Endodermal cell (in vitro differentiated cells): ENCODE measurements at regions not wholly inside any gene's neighbourhood (a gene's known extent, or its start where the extent isn't known, plus 50 kb on each side); places are given as distances from the start of the nearest gene placed in this dataset.

ENCODE experiments used
- DNase-seq: peaks from one replicate; pipeline ENCODE4 v3.0.0-alpha.2; 2017
- H3K27ac ChIP-seq: 2 replicates; pipeline ENCODE4 v1.5.1; 2013; ENCODE audit warnings: mild to moderate bottlenecking, low read depth, low read length, moderate library complexity
- H3K27me3 ChIP-seq: 2 replicates; pipeline ENCODE4 v1.6.1; 2013; ENCODE audit warnings: mild to moderate bottlenecking, low read length, moderate library complexity; ENCODE audit not compliant: insufficient read depth, control insufficient read depth, poor library complexity, severe bottlenecking
- H3K36me3 ChIP-seq: 2 replicates; pipeline ENCODE4 v1.7.0; 2013; ENCODE audit warnings: mild to moderate bottlenecking, low read length, moderate library complexity; ENCODE audit not compliant: control insufficient read depth, insufficient read depth
- H3K4me1 ChIP-seq: one replicate; pipeline ENCODE4 v1.7.0; 2013; ENCODE audit warnings: low read length; ENCODE audit not compliant: control insufficient read depth, insufficient read depth
- H3K4me3 ChIP-seq: 2 replicates; pipeline ENCODE4 v1.5.1; 2013; ENCODE audit warnings: mild to moderate bottlenecking, low read length, moderate library complexity
- H3K9ac ChIP-seq: 2 replicates; pipeline ENCODE4 v1.6.1; 2013; ENCODE audit warnings: mild to moderate bottlenecking, low read length, moderate library complexity; ENCODE audit not compliant: poor library complexity, severe bottlenecking; ENCODE audit errors: extremely low read depth
- H3K9me3 ChIP-seq: 2 replicates; pipeline ENCODE4 v1.6.1; 2013; ENCODE audit warnings: mild to moderate bottlenecking, low read length, moderate library complexity; ENCODE audit not compliant: control insufficient read depth
- H3K27ac Mint-ChIP-seq: 2 replicates; pipeline ENCODE4 v1.8.0; 2020; ENCODE audit warnings: mixed read lengths
- H3K27me3 Mint-ChIP-seq: 2 replicates; pipeline ENCODE4 v1.8.0; 2021; ENCODE audit warnings: mild to moderate bottlenecking, mixed read lengths; ENCODE audit not compliant: insufficient read depth
- H3K36me3 Mint-ChIP-seq: 2 replicates; pipeline ENCODE4 v1.8.0; 2020; ENCODE audit warnings: low read depth, mixed read lengths
- H3K4me1 Mint-ChIP-seq: 2 replicates; pipeline ENCODE4 v1.8.0; 2020; ENCODE audit warnings: mixed read lengths
- H3K4me3 Mint-ChIP-seq: 2 replicates; pipeline ENCODE4 v1.8.0; 2020; ENCODE audit warnings: mild to moderate bottlenecking, moderate library complexity, mixed read lengths
- H3K9me3 Mint-ChIP-seq: 2 replicates; pipeline ENCODE4 v1.8.0; 2020; ENCODE audit warnings: mild to moderate bottlenecking, mixed read lengths
- WGBS, 2 experiments: methylation state at CpG; one replicate each; pipeline versions ENCODE4 v1.1.5 to v1.1.7; 2013; ENCODE audit warnings: missing lambda C conversion rate in 2 of 2, mixed read lengths in 1 of 2; ENCODE audit not compliant: insufficient coverage in 1 of 2, insufficient read length in 1 of 2; 5-methylcytosine and 5-hydroxymethylcytosine counted together
- TF ChIP-seq, protein P1 (sequence below): fragments of 200-600 bp; sonication (generic); conservative IDR thresholded peaks from 2 replicates; pipeline ENCODE4 v1.5.0; 2021; ENCODE audit warnings: antibody characterized with exemption, mild to moderate bottlenecking

DNA sequence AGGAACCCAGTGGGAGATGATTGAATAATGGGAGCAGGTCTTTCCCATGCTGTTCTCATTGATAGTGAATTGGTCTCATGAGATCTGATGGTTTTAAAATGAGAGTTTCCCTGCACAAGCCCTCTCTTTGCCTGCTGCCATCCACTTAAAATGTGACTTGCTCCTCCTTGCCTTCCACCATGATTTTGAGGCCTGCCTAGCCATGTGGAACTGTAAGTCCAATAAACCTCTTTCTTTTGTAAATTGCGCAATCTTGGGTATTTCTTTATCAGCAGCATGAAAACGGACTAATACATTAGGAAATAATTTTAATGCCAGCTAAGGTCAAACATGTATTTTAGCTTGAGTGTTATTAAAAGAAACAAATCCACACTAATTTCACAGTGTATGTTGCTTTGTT, 517.6 kb upstream of the ALCAM start:
- H3K27me3 ChIP-seq, result no peaks in the 10 kb centered on the region
- 100% methylated on average over 2 of the region's 2 CpGs; no CpG with 5 or more reads in 1 of the 2 experiments for WGBS, 2 experiments
- no peak overlapping the region for H3K9ac ChIP-seq
- no peaks in the 10 kb centered on the region for H3K4me1 ChIP-seq
- no peaks in the 10 kb centered on the region for H3K36me3 ChIP-seq
- H3K4me3 Mint-ChIP-seq, result no peak overlapping the region
- no peak overlapping the region for H3K27ac ChIP-seq
- H3K27me3 Mint-ChIP-seq, result no peaks in the 10 kb centered on the region
- no peak overlapping the region for H3K4me3 ChIP-seq
- DNase-seq, result no peak
- TF ChIP-seq, protein P1, sequence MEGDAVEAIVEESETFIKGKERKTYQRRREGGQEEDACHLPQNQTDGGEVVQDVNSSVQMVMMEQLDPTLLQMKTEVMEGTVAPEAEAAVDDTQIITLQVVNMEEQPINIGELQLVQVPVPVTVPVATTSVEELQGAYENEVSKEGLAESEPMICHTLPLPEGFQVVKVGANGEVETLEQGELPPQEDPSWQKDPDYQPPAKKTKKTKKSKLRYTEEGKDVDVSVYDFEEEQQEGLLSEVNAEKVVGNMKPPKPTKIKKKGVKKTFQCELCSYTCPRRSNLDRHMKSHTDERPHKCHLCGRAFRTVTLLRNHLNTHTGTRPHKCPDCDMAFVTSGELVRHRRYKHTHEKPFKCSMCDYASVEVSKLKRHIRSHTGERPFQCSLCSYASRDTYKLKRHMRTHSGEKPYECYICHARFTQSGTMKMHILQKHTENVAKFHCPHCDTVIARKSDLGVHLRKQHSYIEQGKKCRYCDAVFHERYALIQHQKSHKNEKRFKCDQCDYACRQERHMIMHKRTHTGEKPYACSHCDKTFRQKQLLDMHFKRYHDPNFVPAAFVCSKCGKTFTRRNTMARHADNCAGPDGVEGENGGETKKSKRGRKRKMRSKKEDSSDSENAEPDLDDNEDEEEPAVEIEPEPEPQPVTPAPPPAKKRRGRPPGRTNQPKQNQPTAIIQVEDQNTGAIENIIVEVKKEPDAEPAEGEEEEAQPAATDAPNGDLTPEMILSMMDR, result no peak
- peaks cover 24% of the 10 kb centered on the region for H3K9me3 ChIP-seq
- peaks cover 10% of the 10 kb centered on the region for H3K36me3 Mint-ChIP-seq
- H3K27ac Mint-ChIP-seq, result no peak overlapping the region
- peaks cover 35% of the 10 kb centered on the region for H3K9me3 Mint-ChIP-seq
- peaks cover 5% of the 10 kb centered on the region for H3K4me1 Mint-ChIP-seq

DNA sequence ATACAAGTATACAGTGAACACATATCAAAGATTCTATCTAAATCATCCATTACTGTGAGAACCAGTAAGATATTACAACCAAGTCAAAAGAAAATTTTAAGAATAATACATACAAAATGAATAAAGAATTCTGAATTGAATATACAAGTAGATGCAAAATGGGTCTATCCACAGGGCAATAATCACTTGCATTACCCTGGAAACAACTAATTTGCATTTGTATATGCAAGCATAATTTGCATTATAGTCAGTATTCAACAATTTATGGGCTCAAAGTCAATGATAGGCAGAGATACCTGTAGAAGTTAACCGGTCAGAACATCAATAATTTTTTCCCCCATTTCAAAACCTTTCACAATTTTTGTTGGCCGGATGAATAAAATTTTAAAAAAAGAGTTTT, 512.2 kb upstream of the ALCAM start:
- Mint-ChIP-seq H3K9me3 (peaks cover 12% of the 10 kb centered on the region), H3K36me3 (no peaks in the 10 kb centered on the region), H3K4me1 (peaks cover 18% of the 10 kb centered on the region), H3K27me3 (no peaks in the 10 kb centered on the region), H3K4me3 (no peak overlapping the region), H3K27ac (no peak overlapping the region)
- Histone ChIP-seq H3K27ac (no peak overlapping the region), H3K36me3 (no peaks in the 10 kb centered on the region), H3K9me3 (no peaks in the 10 kb centered on the region), H3K9ac (no peak overlapping the region), H3K4me3 (no peak overlapping the region), H3K27me3 (no peaks in the 10 kb centered on the region), H3K4me1 (peaks cover 6% of the 10 kb centered on the region)
- TF ChIP-seq, protein P1, result no peak
- DNase-seq, result no peak
- WGBS, 2 experiments, result 36 to 50% methylated on average over 1 of the region's 2 CpGs

DNA sequence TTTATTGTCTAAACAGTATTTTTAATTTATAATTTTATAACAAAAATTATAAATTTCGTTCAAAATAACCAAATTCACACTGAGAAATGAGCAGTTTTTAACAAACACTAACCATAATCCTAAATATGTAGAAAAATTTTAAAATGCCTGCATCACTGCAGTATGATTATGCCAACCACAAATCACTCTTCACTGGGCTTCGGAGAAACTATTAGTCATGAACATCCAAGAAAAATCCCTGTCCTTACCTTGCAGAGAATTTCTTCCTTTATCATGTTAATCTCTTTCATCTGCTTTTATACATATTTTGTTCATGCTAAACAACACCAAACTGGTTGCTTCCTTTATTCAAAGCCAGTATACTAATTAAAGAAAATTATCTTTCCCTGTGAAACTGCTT, 511.0 kb upstream of the ALCAM start:
- TF ChIP-seq, protein P1, result no peak
- Histone ChIP-seq H3K36me3 (no peaks in the 10 kb centered on the region), H3K9me3 (no peaks in the 10 kb centered on the region), H3K9ac (no peak overlapping the region), H3K27ac (no peak overlapping the region), H3K27me3 (no peaks in the 10 kb centered on the region), H3K4me3 (no peak overlapping the region), H3K4me1 (peaks cover 6% of the 10 kb centered on the region)
- Mint-ChIP-seq H3K36me3 (no peaks in the 10 kb centered on the region), H3K27me3 (no peaks in the 10 kb centered on the region), H3K4me1 (peaks cover 18% of the 10 kb centered on the region), H3K9me3 (peaks cover 11% of the 10 kb centered on the region), H3K4me3 (no peak overlapping the region), H3K27ac (no peak overlapping the region)
- DNase-seq, result no peak
- WGBS, 2 experiments, result 75 to 81% methylated on average over 1 to 2 of the region's 2 CpGs
